K562 (cell line): ENCODE measurements at regions not wholly inside any gene's neighbourhood (a gene's known extent, or its start where the extent isn't known, plus 50 kb on each side); places are given as distances from the start of the nearest gene placed in this dataset.

Experiments
- ATAC-seq: fragments of 200-7000 bp; cut with Tn5 transposase; 3 replicates; pipeline ENCODE4 v1.9.1; 2020; ENCODE audit warnings: moderate library complexity
- BruUV-seq: library from RNA; stranded (reverse); fragments of 400-500 nt; replicated peaks from 2 replicates; lab custom pipeline; 2021; lab: Mats Ljungman, UMichigan
- CTCF ChIA-PET: fragments of 300-600 bp; formaldehyde crosslinking; extraction: SDS; loops from one replicate; lab custom pipeline; 2021; ENCODE audit warnings: low intra/inter-chr PET ratio; lab: Yijun Ruan, JAX
- POLR2A ChIA-PET: fragments of 300-600, 350-650 bp; sonication (Branson Sonifier 250); formaldehyde crosslinking; extraction: SDS; loops from one replicate; lab custom pipeline; 2021; ENCODE audit warnings: antibody characterized with exemption, inconsistent platforms; lab: Yijun Ruan, JAX
- DNase-seq, 4 experiments: peaks; one replicate each; pipeline versions ENCODE4 v3.0.0 to v3.0.0-alpha.2; 2011 to 2018; ENCODE audit warnings: low spot score in 3 of 4, mixed read lengths in 3 of 4; ENCODE audit errors: extremely low read depth in 1 of 4
- FAIRE-seq: peaks from 2 replicates; lab custom pipeline; 2011; peaks lifted over from hg19 to GRCh38; lab: Jason Lieb, UNC
- H2AFZ ChIP-seq: 2 replicates; pipeline ENCODE4 v1.6.0; 2011; ENCODE audit warnings: low read depth, low read length, control low read depth, inconsistent platforms
- H3K27ac ChIP-seq: fragments of 200-600 bp; 3 replicates; pipeline ENCODE4 v1.8.0; 2011; ENCODE audit warnings: low read depth, mild to moderate bottlenecking, control low read depth, inconsistent platforms, low read length, moderate library complexity, mixed read lengths; ENCODE audit errors: extremely low read depth
- H3K27me3 ChIP-seq, 2 experiments: fragments of 300-600 bp in 1 of 2; 2 replicates in 1 of 2; 3 replicates in 1 of 2; pipeline versions ENCODE4 v1.6.0 to v1.8.0; 2011; ENCODE audit warnings: inconsistent platforms in 2 of 2, low read length in 2 of 2, mild to moderate bottlenecking in 1 of 2, mixed read lengths in 1 of 2, moderate library complexity in 1 of 2; ENCODE audit not compliant: control insufficient read depth in 2 of 2, insufficient read depth in 2 of 2
- H3K36me3 ChIP-seq: fragments of 300-600 bp; 3 replicates; pipeline ENCODE4 v1.8.0; 2011; ENCODE audit warnings: mild to moderate bottlenecking, low read length, inconsistent platforms; ENCODE audit not compliant: control insufficient read depth, insufficient read depth
- H3K4me1 ChIP-seq, 2 experiments: fragments of 200-600 bp in 1 of 2; replicated peaks in 1 of 2; 2 replicates in 1 of 2; 3 replicates in 1 of 2; pipeline versions ENCODE4 v1.5.1 to v1.8.0; 2011; ENCODE audit warnings: inconsistent platforms in 2 of 2, low read length in 2 of 2, mild to moderate bottlenecking in 1 of 2, mixed read lengths in 1 of 2, moderate library complexity in 1 of 2; ENCODE audit not compliant: control insufficient read depth in 2 of 2, insufficient read depth in 2 of 2
- H3K4me2 ChIP-seq: 2 replicates; pipeline ENCODE4 v1.6.1; 2011; ENCODE audit warnings: low read length, control low read depth, inconsistent platforms, mixed read lengths; ENCODE audit not compliant: insufficient read depth
- H3K4me3 ChIP-seq: fragments of 200-600 bp; sonication (generic), shearing (Covaris generic); 2 replicates; pipeline ENCODE4 v1.5.1; 2016; ENCODE audit warnings: control low read depth, inconsistent platforms
- H3K79me2 ChIP-seq: fragments of 200-600 bp; 3 replicates; pipeline ENCODE4 v1.8.0; 2011; ENCODE audit warnings: low read length, inconsistent platforms; ENCODE audit not compliant: control insufficient read depth, insufficient read depth
- H3K9ac ChIP-seq, 2 experiments: 2 replicates each; pipeline versions ENCODE4 v1.6.0 to v1.6.1; 2011; ENCODE audit warnings: low read depth in 2 of 2, low read length in 2 of 2, control low read depth in 1 of 2, inconsistent platforms in 1 of 2, mild to moderate bottlenecking in 1 of 2, mixed read lengths in 1 of 2; ENCODE audit not compliant: insufficient read depth in 1 of 2
- H3K9me1 ChIP-seq: one replicate; pipeline ENCODE4 v1.6.0; 2011; ENCODE audit warnings: inconsistent platforms, mild to moderate bottlenecking, low read length, moderate library complexity; ENCODE audit not compliant: control insufficient read depth, insufficient read depth
- H3K9me3 ChIP-seq: replicated peaks from 2 replicates; pipeline ENCODE4 v1.5.1; 2011; ENCODE audit warnings: low read depth, low read length, inconsistent platforms; ENCODE audit not compliant: control insufficient read depth, insufficient read depth
- H4K20me1 ChIP-seq: replicated peaks from 2 replicates; pipeline ENCODE4 v1.6.1; 2011; ENCODE audit warnings: low read length, inconsistent platforms, mixed read lengths; ENCODE audit not compliant: control insufficient read depth, insufficient read depth
- SAFB ChIP-seq: fragments of 200-400 bp; formaldehyde crosslinking; IDR thresholded peaks from 2 replicates; pipeline ENCODE4 v1.6.1; 2017; ENCODE audit warnings: low read depth, low read length, borderline replicate concordance
- SREBF2 ChIP-seq: sonication (generic); formaldehyde crosslinking; IDR thresholded peaks from 2 replicates; pipeline ENCODE4 v1.4.0; 2020; ENCODE audit warnings: mild to moderate bottlenecking, missing genetic modification reagents
- TGIF2 ChIP-seq: sonication (generic); formaldehyde crosslinking; IDR thresholded peaks from 2 replicates; pipeline ENCODE4 v1.8.1; 2022; ENCODE audit warnings: mild to moderate bottlenecking, missing genetic modification reagents, moderate library complexity
- ZNF699 ChIP-seq: fragments of 250-450 bp; sonication (Bioruptor Pico); IDR thresholded peaks from 2 replicates; pipeline ENCODE4 v1.8.0; 2021; ENCODE audit warnings: mild to moderate bottlenecking, moderate library complexity; ENCODE audit not compliant: insufficient replicate concordance
- ZSCAN29 ChIP-seq: fragments of 450-650 bp; IDR thresholded peaks from 2 replicates; pipeline ENCODE4 v1.6.1; 2017
- WGBS: fragments of 100-300 bp; shearing (Covaris generic); methylation state at CpG from one replicate; pipeline ENCODE4 v1.1.6; 2016; ENCODE audit warnings: low coverage, mixed read lengths; ENCODE audit not compliant: insufficient coverage; ENCODE audit errors: missing lambda C conversion rate; 5-methylcytosine and 5-hydroxymethylcytosine counted together
- in situ Hi-C: fragments of 300-500 bp; cut with MboI; formaldehyde crosslinking; loops from 4 replicates; pipeline ENCODE4 v1.15.0; 2018; ENCODE audit warnings: inconsistent platforms, mixed read lengths
- intact Hi-C: fragments of 100-400 bp; cut with micrococcal nuclease; formaldehyde crosslinking; loops from 2 replicates; pipeline ENCODE4 v1.14.2; 2022

DNA sequence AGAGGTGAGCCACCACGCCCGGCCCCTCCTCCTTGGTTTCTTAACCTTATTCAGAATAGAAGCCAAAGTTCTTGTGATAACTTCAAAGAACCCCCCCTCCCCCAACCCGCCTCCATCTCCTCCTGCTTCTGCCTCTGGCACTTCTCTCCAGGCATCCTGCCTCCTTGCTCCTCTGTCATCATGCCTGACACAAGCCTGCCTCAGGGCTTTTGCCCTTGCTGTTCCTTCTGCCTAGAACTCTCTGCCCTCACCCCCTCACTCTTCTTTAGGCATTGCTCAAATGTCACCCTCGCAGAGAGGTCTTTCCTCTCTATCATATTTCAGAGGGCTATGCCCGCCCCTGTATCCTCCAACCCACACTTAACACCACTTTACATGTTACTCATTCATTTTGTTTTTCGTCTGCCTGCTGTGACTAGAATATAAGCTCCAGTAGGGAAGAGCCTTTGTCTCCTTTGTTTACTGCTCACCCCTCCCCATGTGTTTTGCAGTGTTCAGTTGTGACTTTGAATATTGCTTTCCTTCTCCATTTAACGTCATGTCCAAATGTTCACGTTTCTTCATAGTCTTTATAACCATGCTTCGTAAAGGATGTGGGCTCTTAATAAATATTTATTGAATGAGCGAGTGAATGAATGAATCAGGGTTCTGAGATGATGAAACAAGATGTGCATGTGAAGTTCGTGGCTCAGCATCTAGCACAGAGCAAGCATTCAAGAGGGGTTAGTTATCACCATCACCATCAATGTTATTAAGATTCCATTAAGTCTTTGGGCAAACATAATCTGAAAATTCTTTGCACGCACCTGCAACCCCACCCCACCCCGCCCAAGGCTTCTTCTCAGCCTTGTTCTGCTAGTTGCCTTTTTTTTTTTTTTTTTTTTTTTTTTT, 186.2 kb upstream of the WSCD1 start (continued):
- TF ChIP-seq ZNF699, result no peak
- no peak for TF ChIP-seq SAFB
- TF ChIP-seq TGIF2 (CRISPR knock-in tag), result no peak
- no peak for TF ChIP-seq SREBF2

GRCh38 chr17:5885336-5885735, 184.8 kb upstream of the WSCD1 start:
- H2AFZ ChIP-seq, result no peak overlapping the region
- no peaks in the 10 kb centered on the region for H3K27me3 ChIP-seq
- WGBS, result 0% methylated on average over 3 of the region's 4 CpGs
- no peak overlapping the region for H3K4me3 ChIP-seq
- no peaks in the 10 kb centered on the region for H3K4me1 ChIP-seq
- FAIRE-seq, result no peak
- no peak for DNase-seq
- H3K79me2 ChIP-seq, result no peaks in the 10 kb centered on the region
- ATAC-seq, result no peak
- BruUV-seq, result no TSS peak
- H4K20me1 ChIP-seq, result no peaks in the 10 kb centered on the region
- H3K9me1 ChIP-seq, result no peaks in the 10 kb centered on the region
- no peak for TF ChIP-seq ZSCAN29
- TF ChIP-seq, all 486 proteins: peak for 0
- H3K9ac ChIP-seq, result no peak overlapping the region
- intact Hi-C loops (no loop called here), in situ Hi-C loops (no loop called here)
- H3K4me2 ChIP-seq, result no peak overlapping the region
- POLR2A ChIA-PET, result no interaction called here
- no peaks in the 10 kb centered on the region for H3K36me3 ChIP-seq
- no peak overlapping the region for H3K27ac ChIP-seq
- CTCF ChIA-PET, result no interaction called here
- H3K9me3 ChIP-seq, result no peaks in the 10 kb centered on the region
